PFSK-1 (cell line): ENCODE measurements at regions not wholly inside any gene's neighbourhood (a gene's known extent, or its start where the extent isn't known, plus 50 kb on each side); places are given as distances from the start of the nearest gene placed in this dataset.

Experiments used
- FOXP2 ChIP-seq: optimal IDR thresholded peaks from 2 replicates; pipeline ENCODE3; 2011; ENCODE audit warnings: borderline replicate concordance, control low read depth, inconsistent platforms; ENCODE audit not compliant: insufficient read depth; ENCODE audit errors: extremely low read length, extremely low read depth
- POLR2AphosphoS5 ChIP-seq: IDR thresholded peaks from 2 replicates; pipeline ENCODE4 v1.6.1; 2012; ENCODE audit warnings: low read depth, mild to moderate bottlenecking, control low read depth, low read length, moderate library complexity
- REST ChIP-seq, 2 experiments: IDR thresholded peaks; 2 replicates each; pipeline versions ENCODE4 v1.6.1 to v1.8.0; 2011 to 2012; ENCODE audit warnings: low read depth in 2 of 2, low read length in 2 of 2, control low read depth in 1 of 2, inconsistent platforms in 1 of 2, mild to moderate bottlenecking in 1 of 2, moderate library complexity in 1 of 2; ENCODE audit not compliant: insufficient read depth in 1 of 2
- SIN3A ChIP-seq: IDR thresholded peaks from 2 replicates; pipeline ENCODE4 v1.6.1; 2012; ENCODE audit warnings: mild to moderate bottlenecking, low read length, moderate library complexity, borderline replicate concordance; ENCODE audit not compliant: insufficient read depth
- TAF1 ChIP-seq: IDR thresholded peaks from 2 replicates; pipeline ENCODE4 v1.6.1; 2012; ENCODE audit warnings: low read length, control low read depth, borderline replicate concordance; ENCODE audit not compliant: insufficient read depth

GRCh38 chr3:72368331-72368975, 479.8 kb downstream of the SHQ1 start:
- TF ChIP-seq TAF1: no peak
- TF ChIP-seq SIN3A: no peak
- TF ChIP-seq POLR2AphosphoS5: no peak
- no peak for TF ChIP-seq REST (IDR thresholded peaks at IDR 0.05; ENCODE audit: insufficient read depth in 1 of 2, low read depth in 2 of 2, low read length in 2 of 2)
- no peak for TF ChIP-seq FOXP2

- TF ChIP-seq POLR2AphosphoS5: no peak
- no peak for TF ChIP-seq REST (IDR thresholded peaks at IDR 0.05; ENCODE audit: insufficient read depth in 1 of 2, low read depth in 2 of 2, low read length in 2 of 2)
- TF ChIP-seq TAF1: no peak
- TF ChIP-seq FOXP2: no peak
Measured at GRCh38 chr3:72361990-72362389, 486.3 kb downstream of the SHQ1 start.

GRCh38 chr3:72359743-72360142, 488.5 kb downstream of the SHQ1 start:
- TF ChIP-seq REST (IDR thresholded peaks at IDR 0.05; ENCODE audit: insufficient read depth in 1 of 2, low read depth in 2 of 2, low read length in 2 of 2) (no peak), FOXP2 (no peak), SIN3A (no peak), POLR2AphosphoS5 (no peak), TAF1 (no peak)

- no peak for TF ChIP-seq TAF1
- no peak for TF ChIP-seq FOXP2
- no peak for TF ChIP-seq REST (IDR thresholded peaks at IDR 0.05; ENCODE audit: insufficient read depth in 1 of 2, low read depth in 2 of 2, low read length in 2 of 2)
- TF ChIP-seq SIN3A: no peak
- TF ChIP-seq POLR2AphosphoS5: no peak
Measured at GRCh38 chr3:72355168-72355567, 493.1 kb downstream of the SHQ1 start.

GRCh38 chr3:72354486-72354885, 493.8 kb downstream of the SHQ1 start:
- TF ChIP-seq SIN3A (no peak), FOXP2 (no peak), REST (IDR thresholded peaks at IDR 0.05; ENCODE audit: insufficient read depth in 1 of 2, low read depth in 2 of 2, low read length in 2 of 2) (no peak), TAF1 (no peak), POLR2AphosphoS5 (no peak)
